B cell (primary cell): ENCODE measurements at regions not wholly inside any gene's neighbourhood (a gene's known extent, or its start where the extent isn't known, plus 50 kb on each side); places are given as distances from the start of the nearest gene placed in this dataset.

ENCODE experiments used
- ATAC-seq: fragments of 200-7000 bp; cut with Tn5 transposase; one replicate; pipeline ENCODE4 v1.10.0; 2021; ENCODE audit warnings: low read depth, mild to moderate bottlenecking, moderate number of reproducible peaks, moderate library complexity
- CTCF ChIA-PET: fragments of 350-600 bp; sonication (Branson Sonifier 250); formaldehyde crosslinking; loops from one replicate; lab custom pipeline; 2021; ENCODE audit warnings: antibody characterized with exemption, inconsistent platforms; lab: Charles Lee
- POLR2A ChIA-PET: fragments of 350-600 bp; sonication (Branson Sonifier 250); formaldehyde crosslinking; loops from one replicate; lab custom pipeline; 2021; ENCODE audit warnings: antibody characterized with exemption; lab: Charles Lee
- DNase-seq: peaks from one replicate; pipeline ENCODE4 v3.0.0; 2013
- H2AFZ ChIP-seq: 2 replicates; pipeline ENCODE4 v1.6.1; 2012; ENCODE audit warnings: mild to moderate bottlenecking, low read depth, low read length; ENCODE audit not compliant: insufficient read depth, poor library complexity, severe bottlenecking
- H3K27ac ChIP-seq, 2 donors: 1 replicate in 1 of 2; 2 replicates in 1 of 2; pipeline ENCODE4 v1.5.1; 2012 to 2013; ENCODE audit warnings: low read length in 2 of 2, mild to moderate bottlenecking in 2 of 2, moderate library complexity in 1 of 2
- H3K27me3 ChIP-seq, 4 experiments: fragments of 200-600 bp in 1 of 4; sonication (generic) in 1 of 4; replicated peaks in 1 of 4; 1 replicate in 2 of 4; 2 replicates in 2 of 4; pipeline versions ENCODE4 v1.6.1 to v1.7.0; 2013 to 2016; ENCODE audit warnings: low read length in 3 of 4, mild to moderate bottlenecking in 2 of 4, mixed read lengths in 1 of 4, moderate library complexity in 1 of 4; ENCODE audit not compliant: insufficient read depth in 4 of 4, control insufficient read depth in 3 of 4; ENCODE audit errors: control extremely low read depth in 1 of 4
- H3K36me3 ChIP-seq, 2 experiments: replicated peaks in 1 of 2; 1 replicate in 1 of 2; 2 replicates in 1 of 2; pipeline versions ENCODE4 v1.6.1 to v1.7.1; 2013; ENCODE audit warnings: low read length in 1 of 2; ENCODE audit not compliant: insufficient read depth in 2 of 2, control insufficient read depth in 1 of 2; ENCODE audit errors: control extremely low read depth in 1 of 2, extremely low read depth in 1 of 2
- H3K4me1 ChIP-seq, 2 donors: fragments of 200-600 bp in 1 of 2; sonication (generic) in 1 of 2; 1 replicate in 1 of 2; 2 replicates in 1 of 2; pipeline versions ENCODE4 v1.5.1 to v1.6.1; 2013 to 2017; ENCODE audit warnings: low read length in 2 of 2; ENCODE audit not compliant: control insufficient read depth in 2 of 2, insufficient read depth in 2 of 2
- H3K4me2 ChIP-seq: replicated peaks from 2 replicates; pipeline ENCODE3; 2012; ENCODE audit warnings: mild to moderate bottlenecking, low read depth, low read length; ENCODE audit not compliant: poor library complexity, severe bottlenecking
- H3K4me3 ChIP-seq, 5 experiments: fragments of 200-600 bp in 1 of 5; sonication (generic) in 1 of 5; 1 replicate in 3 of 5; 2 replicates in 2 of 5; pipeline versions ENCODE4 v1.5.1 to v1.7.0; 2011 to 2016; ENCODE audit warnings: low read length in 4 of 5, mild to moderate bottlenecking in 4 of 5, low read depth in 2 of 5, control low read depth in 1 of 5, moderate library complexity in 1 of 5; ENCODE audit not compliant: insufficient read depth in 1 of 5; ENCODE audit errors: control extremely low read depth in 1 of 5, extremely low read depth in 1 of 5
- H3K79me2 ChIP-seq: fragments of 200-600 bp; sonication (generic); one replicate; pipeline ENCODE4 v1.6.0; 2016; ENCODE audit warnings: low read length; ENCODE audit not compliant: control insufficient read depth, insufficient read depth
- H3K9ac ChIP-seq: fragments of 200-600 bp; sonication (generic); 2 replicates; pipeline ENCODE4 v1.6.1; 2017; ENCODE audit warnings: mild to moderate bottlenecking, low read length, moderate library complexity
- H3K9me3 ChIP-seq, 3 donors: one replicate each; pipeline versions ENCODE4 v1.6.1 to v1.7.1; 2013; ENCODE audit warnings: low read length in 2 of 3; ENCODE audit not compliant: control insufficient read depth in 2 of 3, insufficient read depth in 1 of 3; ENCODE audit errors: control extremely low read depth in 1 of 3
- H4K20me1 ChIP-seq: 2 replicates; pipeline ENCODE4 v1.6.0; 2012; ENCODE audit warnings: mild to moderate bottlenecking, low read length; ENCODE audit not compliant: insufficient read depth, control insufficient read depth, poor library complexity, severe bottlenecking
- H3K27ac Mint-ChIP-seq: one replicate; pipeline ENCODE4 v1.8.0; 2021; ENCODE audit warnings: mixed read lengths
- H3K27me3 Mint-ChIP-seq: one replicate; pipeline ENCODE4 v1.8.0; 2021; ENCODE audit warnings: mixed read lengths
- H3K4me1 Mint-ChIP-seq: one replicate; pipeline ENCODE4 v1.8.0; 2021; ENCODE audit warnings: mixed read lengths
- H3K4me3 Mint-ChIP-seq: one replicate; pipeline ENCODE4 v1.8.0; 2021; ENCODE audit warnings: mixed read lengths
- H3K9me3 Mint-ChIP-seq: one replicate; pipeline ENCODE4 v1.8.0; 2022; ENCODE audit warnings: mixed read lengths; ENCODE audit not compliant: insufficient read depth
- CTCF ChIP-seq: fragments of 200-600 bp; IDR thresholded peaks from one replicate; pipeline ENCODE4 v1.8.0; 2022; ENCODE audit warnings: antibody characterized with exemption, mild to moderate bottlenecking
- EZH2 ChIP-seq: IDR thresholded peaks from 2 replicates; pipeline ENCODE4 v1.6.1; 2012; ENCODE audit warnings: borderline replicate concordance, low read depth, mild to moderate bottlenecking, moderate library complexity, low read length; ENCODE audit not compliant: insufficient read depth, poor library complexity, severe bottlenecking
- WGBS: methylation state at CpG from one replicate; pipeline ENCODE4 v1.1.5; 2013; ENCODE audit warnings: missing lambda C conversion rate; ENCODE audit not compliant: insufficient coverage; 5-methylcytosine and 5-hydroxymethylcytosine counted together
- intact Hi-C: fragments of 100-400 bp; cut with micrococcal nuclease; formaldehyde crosslinking; loops from one replicate; pipeline ENCODE4 v1.10.0; 2022

- Histone ChIP-seq H3K79me2 (no peaks in the 10 kb centered on the region), H2AFZ (no peak overlapping the region), H3K4me3 (no peak overlapping the region), H3K27ac (no peak overlapping the region), H3K4me1 (no peaks in the 10 kb centered on the region), H3K9me3 (no peaks in the 10 kb centered on the region), H3K36me3 (no peaks in the 10 kb centered on the region), H3K9ac (no peak overlapping the region), H3K4me2 (no peak overlapping the region), H3K27me3 (peaks cover 0 to 10% (median 2%) of the 10 kb centered on the region in 4 experiments), H4K20me1 (no peaks in the 10 kb centered on the region)
- POLR2A ChIA-PET = no interaction called here
- ATAC-seq (no peak), DNase-seq (no peak)
- Mint-ChIP-seq H3K4me1 (no peaks in the 10 kb centered on the region), H3K27ac (no peak overlapping the region), H3K9me3 (no peaks in the 10 kb centered on the region), H3K27me3 (peaks cover 40% of the 10 kb centered on the region), H3K4me3 (no peak overlapping the region)
- TF ChIP-seq CTCF (no peak), EZH2 (no peak)
- 94% methylated on average over 3 of the region's 7 CpGs for WGBS
- intact Hi-C loops = no loop called here
- CTCF ChIA-PET = interaction anchor here (0.9 kb wide), 1 partner anchor 279 kb away, joined by 3 read pairs; no protein-coding TSS in a partner anchor
These were observed 103.0 kb downstream of the APOB start for GRCh38 chr2:20940856-20941255.

GRCh38 chr2:20939931-20940795 is 103.7 kb downstream of the APOB start:
- no peaks in the 10 kb centered on the region for H3K9me3 Mint-ChIP-seq
- no peak overlapping the region for H3K4me2 ChIP-seq
- intact Hi-C loops = no loop called here
- H3K27ac Mint-ChIP-seq = no peak overlapping the region
- ChIA-PET CTCF (interaction anchor here (0.9 kb wide), 1 partner anchor 279 kb away, joined by 3 read pairs; no protein-coding TSS in a partner anchor), POLR2A (no interaction called here)
- H3K9ac ChIP-seq = no peak overlapping the region
- H3K79me2 ChIP-seq = no peaks in the 10 kb centered on the region
- no peaks in the 10 kb centered on the region for H3K4me1 Mint-ChIP-seq
- TF ChIP-seq CTCF (no peak), EZH2 (no peak)
- H3K4me3 Mint-ChIP-seq = no peak overlapping the region
- 74% methylated on average over 5 of the region's 13 CpGs for WGBS
- H4K20me1 ChIP-seq = no peaks in the 10 kb centered on the region
- ATAC-seq (no peak), DNase-seq (no peak)
- peaks cover 40% of the 10 kb centered on the region for H3K27me3 Mint-ChIP-seq
- peaks cover 0 to 10% (median 2%) of the 10 kb centered on the region in 4 experiments for H3K27me3 ChIP-seq
- no peaks in the 10 kb centered on the region for H3K9me3 ChIP-seq
- no peak overlapping the region for H3K4me3 ChIP-seq
- no peak overlapping the region for H3K27ac ChIP-seq
- H2AFZ ChIP-seq = no peak overlapping the region
- H3K36me3 ChIP-seq = no peaks in the 10 kb centered on the region
- H3K4me1 ChIP-seq = no peaks in the 10 kb centered on the region
